IPS-18c (cell line): ENCODE measurements at regions not wholly inside any gene's neighbourhood (a gene's known extent, or its start where the extent isn't known, plus 50 kb on each side); places are given as distances from the start of the nearest gene placed in this dataset.
"Not testable (repeated sequence)": the region's sequence is repeated elsewhere in the genome, so short reads cannot be mapped to it uniquely, and the experiment has no call there.

Experiments
- H3K4me3 ChIP-seq: 2 replicates; pipeline ENCODE4 v1.7.0; 2013; ENCODE audit warnings: low read depth, mild to moderate bottlenecking, low read length, moderate library complexity; ENCODE audit not compliant: insufficient read depth
- H3K9me3 ChIP-seq: one replicate; pipeline ENCODE4 v1.6.1; 2013; ENCODE audit warnings: mild to moderate bottlenecking, low read length, moderate library complexity; ENCODE audit not compliant: control insufficient read depth, insufficient read depth

GRCh38 chr1:227429447-227430359 lies 111.4 kb upstream of the CDC42BPA start:
- no peaks in the 10 kb centered on the region for H3K9me3 ChIP-seq
- H3K4me3 ChIP-seq, result no peak overlapping the region

DNA sequence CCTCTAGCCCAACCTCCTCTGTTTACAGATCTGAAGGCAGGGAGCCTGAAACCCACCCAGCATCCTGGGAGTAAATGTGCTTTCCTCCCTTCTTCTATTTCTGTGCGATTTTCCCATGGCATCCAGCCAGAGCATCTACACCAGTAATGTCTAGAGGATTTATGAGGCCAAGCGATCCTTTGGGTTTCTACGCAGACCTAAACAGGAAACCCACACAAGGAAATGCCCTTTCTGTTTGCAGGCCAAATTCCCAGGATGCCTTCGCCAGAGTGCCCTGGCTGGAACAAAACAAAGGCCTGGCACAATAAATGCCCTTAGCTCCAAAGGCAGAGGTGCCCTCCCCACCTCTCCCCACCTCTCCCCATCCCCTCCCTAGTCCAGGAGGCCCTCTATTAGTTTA lies 110.5 kb upstream of the CDC42BPA start:
- H3K9me3 ChIP-seq, result no peaks in the 10 kb centered on the region
- H3K4me3 ChIP-seq, result no peak overlapping the region

DNA sequence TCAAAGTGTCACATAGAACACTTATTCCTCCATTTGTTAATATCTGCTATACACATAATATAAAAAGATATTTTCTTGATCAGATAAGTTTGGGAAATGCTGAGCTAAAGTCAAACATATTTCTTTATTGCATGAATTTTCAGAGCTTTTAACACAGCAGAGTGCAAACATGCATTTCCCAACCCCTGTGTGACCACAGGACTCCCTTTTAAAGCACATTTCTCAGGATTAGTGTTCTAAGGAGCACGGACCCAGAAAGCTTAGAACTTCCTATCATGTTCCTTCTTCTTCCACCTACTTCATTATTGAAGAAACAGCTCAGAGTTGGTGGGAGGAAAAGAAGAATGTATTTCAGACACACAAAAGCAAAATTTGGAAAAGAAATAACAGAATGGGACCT lies 109.1 kb upstream of the CDC42BPA start:
- Histone ChIP-seq H3K4me3 (no peak overlapping the region), H3K9me3 (peaks cover 1% of the 10 kb centered on the region)

DNA sequence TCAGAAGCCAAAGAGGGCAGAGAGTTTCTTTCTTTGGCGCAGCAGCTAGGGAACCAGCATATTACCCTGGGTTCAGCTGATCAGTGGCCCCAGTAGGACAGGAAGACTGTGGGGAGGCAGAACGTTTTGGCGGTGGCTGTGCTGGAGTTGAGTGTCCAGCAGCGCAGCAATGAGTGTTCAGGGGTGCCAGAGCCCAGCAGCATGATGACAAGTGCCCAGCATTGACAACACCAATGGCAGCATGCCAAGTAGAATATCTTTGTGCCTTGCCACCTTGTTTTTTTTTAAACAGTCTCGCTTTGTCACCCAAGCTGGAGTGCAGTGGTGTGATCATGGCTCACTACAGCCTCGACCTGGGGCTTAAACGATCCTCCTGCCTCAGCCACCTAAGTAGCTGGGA lies 106.7 kb upstream of the CDC42BPA start:
- peaks cover 3% of the 10 kb centered on the region for H3K9me3 ChIP-seq
- H3K4me3 ChIP-seq, result no peak overlapping the region

DNA sequence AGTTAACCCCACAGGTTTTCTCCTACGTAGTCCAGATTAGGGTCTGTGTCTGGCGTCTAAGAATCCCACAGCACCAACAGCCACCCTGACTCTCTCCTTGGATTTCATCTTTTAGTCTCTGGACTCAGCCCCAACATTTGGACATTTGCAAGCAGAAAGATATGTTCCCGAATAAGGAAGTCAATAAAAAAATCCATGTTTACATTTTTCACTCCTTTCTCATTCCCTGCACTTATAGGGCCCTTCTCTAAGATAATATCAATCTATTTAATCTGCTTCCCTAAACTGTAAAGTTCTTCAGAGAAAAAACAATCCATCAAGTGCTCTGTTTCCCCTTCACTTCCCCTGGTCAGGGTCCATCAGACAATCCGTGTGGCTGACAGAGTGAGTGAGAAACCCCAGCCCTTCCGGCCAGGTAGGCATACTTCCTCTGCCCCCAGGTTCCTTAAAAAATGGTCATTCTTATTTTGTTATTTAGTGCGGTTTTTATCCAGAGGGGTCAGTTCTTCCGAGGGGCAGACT lies 105.9 kb upstream of the CDC42BPA start:
- no peak overlapping the region for H3K4me3 ChIP-seq
- H3K9me3 ChIP-seq, result peaks cover 3% of the 10 kb centered on the region

DNA sequence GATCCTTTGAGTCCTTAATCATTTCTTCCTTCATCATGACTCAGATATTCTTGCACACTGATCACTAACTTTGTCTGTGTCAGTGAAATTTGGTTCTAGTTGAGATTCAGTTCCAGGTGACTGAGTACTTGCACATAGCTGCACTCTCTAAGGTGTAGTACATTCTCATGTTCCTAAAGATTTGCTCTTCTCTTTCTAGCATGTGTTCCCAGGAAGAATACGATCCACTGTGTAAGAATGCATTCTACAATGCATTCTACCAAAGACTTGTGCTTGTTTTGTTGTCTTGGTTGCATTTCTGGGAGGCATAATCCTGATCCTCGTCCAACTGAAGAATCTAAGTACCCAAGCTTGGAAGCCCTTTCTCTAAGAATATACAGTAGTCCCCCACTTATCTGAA lies 104.3 kb upstream of the CDC42BPA start:
- H3K4me3 ChIP-seq, result no peak overlapping the region
- H3K9me3 ChIP-seq, result peaks cover 3% of the 10 kb centered on the region

DNA sequence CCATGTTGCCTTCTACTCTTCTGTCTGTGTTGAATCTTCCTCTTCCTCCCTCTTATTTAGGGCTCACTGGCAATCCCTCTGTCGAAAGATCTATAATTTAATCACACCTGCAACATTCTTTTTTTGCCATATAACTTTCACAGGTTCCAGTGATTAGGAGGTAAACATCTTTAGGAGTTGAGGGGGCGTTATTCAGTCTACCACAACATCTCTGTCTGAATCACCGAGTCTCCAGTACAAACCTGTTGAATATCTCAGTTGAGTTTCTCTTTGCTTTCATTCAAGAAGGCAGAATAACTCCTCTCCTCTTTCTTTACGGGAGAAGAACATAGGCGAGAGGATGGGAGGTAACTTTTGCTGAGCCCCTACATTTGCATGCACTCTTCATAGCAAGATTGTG lies 101.9 kb upstream of the CDC42BPA start:
- H3K4me3 ChIP-seq, result no peak overlapping the region

GRCh38 chr1:227417756-227418480 lies 99.6 kb upstream of the CDC42BPA start:
- peaks cover 3% of the 10 kb centered on the region for H3K9me3 ChIP-seq
- no peak overlapping the region for H3K4me3 ChIP-seq

More for the DNA sequence above, 101.9 kb upstream of the CDC42BPA start:
- peaks cover 3% of the 10 kb centered on the region for H3K9me3 ChIP-seq

- H3K4me3 ChIP-seq, result no peak overlapping the region
- H3K9me3 ChIP-seq, result no peaks in the 10 kb centered on the region
Observed at GRCh38 chr1:227416156-227416830, 98.0 kb upstream of the CDC42BPA start.

DNA sequence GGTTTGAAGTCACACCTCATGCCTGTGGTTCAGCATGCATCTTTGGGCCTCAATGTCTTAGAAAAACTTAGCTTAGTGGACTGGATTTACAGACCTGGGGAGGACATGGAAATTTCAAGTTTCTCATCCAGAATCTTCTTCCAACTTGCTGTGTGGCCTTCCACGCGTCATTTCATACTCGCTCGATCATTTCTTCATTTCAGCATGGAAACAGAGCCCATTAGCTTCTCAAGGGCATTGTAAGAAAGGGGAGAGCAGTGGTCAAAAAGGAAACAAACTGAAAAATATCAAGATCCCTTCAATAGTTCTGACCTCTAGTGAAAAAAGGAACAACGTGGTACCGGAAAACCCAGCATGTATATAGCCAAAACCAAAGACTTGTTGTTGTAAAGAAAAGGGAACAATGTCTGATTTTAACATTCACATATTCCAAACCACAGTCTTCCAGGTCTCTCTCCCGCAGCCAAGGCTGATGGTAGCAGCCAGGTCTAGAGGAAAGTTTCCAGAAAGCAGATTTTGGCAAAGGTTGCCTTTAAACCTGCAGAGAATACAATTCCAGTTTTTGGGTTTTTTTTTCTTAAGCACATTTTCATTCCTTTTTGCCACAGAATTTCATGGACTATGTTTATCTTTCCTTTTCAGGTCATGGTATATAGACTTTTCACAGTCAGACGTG lies 97.0 kb upstream of the CDC42BPA start:
- Histone ChIP-seq H3K9me3 (no peaks in the 10 kb centered on the region), H3K4me3 (no peak overlapping the region)

DNA sequence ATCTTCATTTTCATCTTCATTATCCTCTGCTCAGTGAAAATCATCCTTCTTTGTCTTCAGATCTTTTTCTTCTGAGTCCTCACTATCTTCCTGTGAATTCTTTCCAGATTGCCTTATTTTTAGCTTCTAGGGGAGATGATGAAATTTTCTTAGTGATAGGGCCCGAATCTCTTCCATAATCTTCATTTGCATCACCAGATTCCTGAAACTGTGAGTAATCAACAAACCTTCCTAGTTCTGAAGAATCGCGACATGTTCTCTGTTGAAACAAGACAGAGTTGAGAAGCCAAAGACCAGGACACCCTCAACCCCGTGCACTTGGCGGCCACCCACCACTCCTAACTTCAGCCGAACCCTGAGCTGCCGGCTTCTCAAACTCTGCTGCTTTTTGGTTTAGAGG lies 92.8 kb upstream of the CDC42BPA start:
- H3K4me3 ChIP-seq, result no peak overlapping the region
- H3K9me3 ChIP-seq, result no peaks in the 10 kb centered on the region

GRCh38 chr1:227406332-227406731 lies 88.0 kb upstream of the CDC42BPA start:
- not testable (repeated sequence) for H3K4me3 ChIP-seq, H3K9me3 ChIP-seq

GRCh38 chr1:227403535-227403934 lies 85.2 kb upstream of the CDC42BPA start:
- no peaks in the 10 kb centered on the region for H3K9me3 ChIP-seq
- H3K4me3 ChIP-seq, result no peak overlapping the region

DNA sequence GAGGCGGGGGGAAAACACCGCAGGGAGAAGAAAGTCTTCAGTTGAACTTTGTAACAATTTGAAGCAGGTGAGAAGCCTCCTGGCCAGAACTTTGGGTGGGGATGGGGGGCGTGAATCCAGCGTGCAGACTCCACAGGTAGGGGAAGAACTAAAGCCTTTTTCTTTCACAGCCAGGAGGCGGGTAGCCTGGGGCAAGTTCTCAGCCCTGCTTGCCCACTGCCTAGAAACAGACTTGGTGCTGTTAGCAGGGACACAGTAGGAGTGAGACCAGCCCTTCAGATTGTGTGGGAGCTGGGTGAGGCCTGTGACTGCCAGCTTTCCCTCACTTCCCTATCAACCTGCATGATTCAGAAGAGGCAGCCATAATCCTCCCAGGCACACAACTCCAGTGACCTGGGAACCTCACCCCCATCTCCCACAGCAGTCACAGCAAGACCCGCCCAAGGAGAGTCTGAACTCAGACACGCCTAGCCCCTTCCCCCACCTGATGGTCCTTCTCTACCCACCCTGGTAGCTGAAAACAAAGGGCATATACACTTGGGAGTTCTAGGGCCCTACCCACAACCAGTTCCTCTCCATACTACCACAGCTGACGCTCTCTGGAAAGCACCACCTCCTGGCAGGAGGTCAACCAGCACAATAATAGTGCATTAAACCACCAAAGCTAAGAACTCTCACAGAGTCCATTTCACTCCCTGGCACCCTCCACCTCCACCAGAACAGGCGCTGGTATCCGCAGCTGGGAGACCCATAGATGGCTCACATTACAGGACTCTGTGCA lies 83.5 kb upstream of the CDC42BPA start:
- H3K4me3 ChIP-seq, result no peak overlapping the region; the same call in 1 of the 2 replicates

DNA sequence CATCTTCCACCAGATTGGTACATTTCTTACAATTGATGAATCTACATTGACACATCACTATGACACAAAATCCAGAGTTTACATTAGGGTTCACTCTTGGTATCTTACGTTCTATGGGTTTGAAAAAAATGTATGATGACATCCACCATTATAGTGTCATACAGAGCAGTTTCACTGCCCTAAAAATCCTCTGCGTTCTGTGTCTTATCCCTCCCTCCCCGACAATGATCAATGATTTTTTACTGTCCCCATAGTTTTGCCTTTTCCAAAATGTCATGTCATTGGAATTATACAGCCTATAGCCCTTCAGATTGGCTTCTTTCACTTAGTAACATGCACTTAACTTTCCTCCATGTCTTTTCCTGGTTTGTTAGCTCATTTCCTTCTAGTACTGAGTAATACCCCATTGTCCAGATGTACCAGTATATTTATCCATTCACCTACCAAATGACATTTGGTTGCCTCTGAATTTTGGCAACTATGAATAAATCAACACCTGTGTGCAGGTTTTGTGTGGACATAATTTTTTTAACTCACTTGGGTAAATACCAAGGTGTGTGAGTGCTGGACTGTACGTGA lies 80.9 kb upstream of the CDC42BPA start:
- H3K4me3 ChIP-seq, result no peak overlapping the region
- no peaks in the 10 kb centered on the region for H3K9me3 ChIP-seq

More for the DNA sequence above, 83.5 kb upstream of the CDC42BPA start:
- H3K9me3 ChIP-seq, result no peaks in the 10 kb centered on the region

- Histone ChIP-seq H3K9me3 (no peaks in the 10 kb centered on the region), H3K4me3 (no peak overlapping the region)
Observed at GRCh38 chr1:227397354-227397978, 79.2 kb upstream of the CDC42BPA start.
